ENCODE measurements at regions not wholly inside any gene's neighbourhood (a gene's known extent, or its start where the extent isn't known, plus 50 kb on each side); places are given as distances from the start of the nearest gene placed in this dataset.
A peak's percentile ranks its signal among the peaks of the same experiment; 100 is the strongest.
"Not testable (repeated sequence)": the region's sequence is repeated elsewhere in the genome, so short reads cannot be mapped to it uniquely, and the experiment has no call there.

- DNase-seq, result not testable (repeated sequence)
Observed at GRCh38 chr4:68720723-68721122, 50.3 kb upstream of the UGT2B15 start.

DNA sequence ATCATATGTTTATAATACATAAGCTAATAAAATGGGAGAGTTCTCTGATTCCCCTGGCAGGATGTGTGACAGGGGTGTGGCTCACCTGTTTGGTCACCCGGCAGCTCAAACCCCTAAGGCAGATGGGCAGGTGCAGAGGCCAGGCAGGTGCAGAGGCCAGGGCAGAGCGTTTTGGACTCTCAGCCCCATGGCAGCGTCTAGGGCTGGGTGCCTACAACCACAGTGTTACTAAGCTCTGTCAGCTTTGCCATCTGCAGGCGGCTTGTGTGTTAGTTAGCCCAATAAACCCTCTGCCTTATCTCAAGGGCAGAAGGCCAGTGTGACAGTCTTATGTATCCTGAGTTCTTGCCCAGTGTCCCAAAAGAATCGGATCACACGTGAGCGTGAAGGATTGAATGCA, 54.0 kb upstream of the UGT2B15 start:
- peak; percentile 80 for DNase-seq

DNA sequence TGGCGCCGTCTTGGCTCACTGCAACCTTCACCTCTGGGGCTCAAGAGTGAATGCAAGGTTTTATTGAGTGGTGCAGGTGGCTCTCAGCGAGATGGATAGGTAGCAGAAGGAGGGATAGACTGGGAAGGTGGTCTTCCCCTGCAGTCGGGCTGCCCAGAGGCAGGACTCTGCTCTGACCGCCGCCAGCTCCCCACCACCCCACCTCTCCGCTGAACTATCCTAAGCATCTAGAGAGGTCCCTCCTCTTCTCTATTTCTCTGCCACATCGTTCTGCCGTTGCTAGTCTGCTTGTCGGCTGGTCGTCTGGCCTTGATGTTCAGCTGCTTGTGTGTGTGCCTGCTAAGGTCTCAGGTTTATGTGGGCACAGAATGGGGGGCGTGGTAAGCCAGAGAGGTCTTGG, 54.5 kb upstream of the UGT2B15 start:
- DNase-seq, result peak; percentile 5

DNA sequence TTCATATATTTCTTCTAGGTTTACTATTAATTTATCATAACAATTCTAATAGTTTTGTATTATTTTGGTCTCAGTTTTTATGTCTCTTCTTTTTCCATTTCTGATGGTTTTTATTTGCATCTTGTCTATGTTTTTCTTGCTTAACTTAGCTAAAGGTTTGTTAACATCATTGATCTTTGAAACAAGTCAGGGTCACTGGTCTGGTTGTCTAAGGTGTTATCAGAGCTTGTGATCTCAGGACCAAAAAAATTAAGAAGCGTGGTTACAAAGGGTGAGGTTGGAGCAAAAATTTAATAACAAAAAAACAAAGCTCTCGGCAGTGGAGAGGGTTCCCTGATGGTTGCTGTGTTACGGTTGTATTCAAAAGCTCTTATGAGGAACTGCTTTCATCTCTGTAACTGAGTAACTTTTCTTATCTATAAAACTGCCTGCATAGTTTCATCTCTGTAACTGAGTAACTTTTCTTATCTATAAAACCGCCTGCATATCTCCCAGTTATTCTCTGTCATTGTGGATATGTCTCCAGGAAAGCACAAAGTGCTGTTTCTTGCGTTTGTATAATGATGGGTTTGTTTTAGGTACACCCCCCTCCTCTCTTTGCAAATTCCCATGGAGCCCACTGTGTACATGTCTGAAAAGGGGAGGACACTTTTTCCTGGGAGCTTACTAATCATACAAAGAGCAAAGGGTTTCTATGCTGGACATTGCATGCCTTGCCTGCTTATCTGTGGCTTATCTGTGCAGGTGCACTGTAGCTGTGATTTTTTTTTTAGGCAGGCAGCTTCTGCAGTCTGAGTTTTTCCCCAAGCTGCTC, 62.4 kb upstream of the UGT2B15 start:
- no peak for DNase-seq

GRCh38 chr4:68734095-68734494, 63.6 kb upstream of the UGT2B15 start:
- DNase-seq, result no peak

- DNase-seq, result no peak
Observed at GRCh38 chr4:68735106-68735505, 64.7 kb upstream of the UGT2B15 start.

- no peak for DNase-seq
Observed at GRCh38 chr4:68736813-68737212, 66.4 kb upstream of the UGT2B15 start.

DNA sequence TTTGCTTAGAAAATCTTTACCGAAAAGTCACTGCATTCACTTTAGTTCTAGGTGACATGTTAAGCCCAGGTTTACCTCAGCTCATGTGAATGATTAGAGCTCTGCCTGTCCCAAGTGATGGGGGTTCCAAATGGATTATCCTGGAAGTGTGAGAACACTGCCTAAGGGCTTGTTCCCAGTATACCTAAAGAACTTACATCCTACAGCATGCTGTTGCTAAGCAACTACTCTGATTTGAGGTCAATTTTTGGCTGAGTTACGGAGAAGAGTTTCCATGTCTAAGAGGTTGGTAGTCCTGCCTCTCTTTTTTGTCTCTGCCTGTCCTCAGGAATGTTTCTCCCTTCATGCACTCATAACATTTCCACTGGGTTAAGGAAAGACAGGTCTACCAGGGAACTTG, 67.6 kb upstream of the UGT2B15 start:
- no peak for DNase-seq

DNA sequence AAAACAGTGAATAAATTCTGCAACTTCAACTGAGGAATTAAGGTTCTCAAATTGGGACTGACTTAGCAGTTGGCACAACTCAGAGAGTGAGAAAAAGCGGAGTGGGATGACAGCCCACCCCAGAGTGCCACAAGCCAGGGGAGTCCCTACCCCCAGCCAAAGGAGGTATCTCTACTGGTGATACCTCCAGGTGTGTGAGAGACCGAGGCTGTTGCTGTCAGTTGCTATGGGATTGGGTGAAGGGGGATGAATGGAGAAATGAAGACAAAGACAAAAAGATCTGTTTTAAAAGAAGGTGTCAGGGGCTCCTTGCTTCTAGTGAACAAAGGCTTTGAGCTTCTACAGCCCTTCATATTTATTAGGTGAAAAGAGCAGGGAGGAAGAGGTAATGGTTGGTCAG, 71.4 kb upstream of the UGT2B10 start:
- DNase-seq, result no peak

DNA sequence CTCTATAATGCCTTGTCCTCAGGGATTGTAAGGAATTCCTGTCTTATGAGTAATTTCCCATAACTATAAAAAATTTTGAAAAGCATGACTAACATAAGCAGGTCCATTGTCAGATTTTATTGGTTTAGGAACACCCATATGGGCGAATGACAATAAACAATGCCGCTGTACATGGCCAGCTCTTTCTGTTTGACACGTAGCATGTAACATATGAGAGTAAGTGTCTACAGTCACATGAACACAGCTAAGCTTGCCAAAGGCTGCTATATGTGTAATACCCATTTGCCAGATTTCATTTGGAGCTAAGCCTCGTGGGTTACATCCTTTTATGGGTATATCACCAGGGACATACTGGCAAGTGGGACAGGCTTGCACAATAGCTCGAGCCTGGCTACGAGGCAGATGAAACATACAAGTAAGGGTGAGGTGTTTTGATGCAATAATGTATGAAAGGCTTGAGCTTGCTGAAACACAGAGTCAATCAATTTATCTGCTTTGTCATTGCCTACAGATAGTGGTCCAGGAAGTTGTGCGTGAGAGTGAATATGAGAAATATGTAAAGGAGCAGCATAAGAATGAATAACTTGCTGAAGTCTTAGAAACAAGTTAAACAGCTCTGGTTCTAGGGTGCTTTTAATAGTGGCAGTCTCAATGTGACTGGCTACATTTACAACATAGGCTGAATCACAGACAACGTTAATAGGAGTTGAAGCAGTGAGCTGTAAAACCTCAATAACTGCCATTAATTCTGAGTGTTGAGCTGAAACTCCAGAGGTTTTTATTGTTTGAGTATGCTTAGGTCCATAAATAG, 67.4 kb upstream of the UGT2B10 start:
- DNase-seq, result no peak

GRCh38 chr4:68750555-68750954, 65.2 kb upstream of the UGT2B10 start:
- DNase-seq, result no peak

GRCh38 chr4:68751138-68751537, 64.7 kb upstream of the UGT2B10 start:
- no peak for DNase-seq

- no peak for DNase-seq
Observed at GRCh38 chr4:68765876-68766275, 49.9 kb upstream of the UGT2B10 start.

All from DMS53 (cell line).